HepG2 (cell line): ENCODE measurements at regions not wholly inside any gene's neighbourhood (a gene's known extent, or its start where the extent isn't known, plus 50 kb on each side); places are given as distances from the start of the nearest gene placed in this dataset.

Source experiments
- ATAC-seq: fragments of 200-7000 bp; cut with Tn5 transposase; 3 replicates; pipeline ENCODE4 v1.9.1; 2020; ENCODE audit warnings: mild to moderate bottlenecking, moderate library complexity
- BruUV-seq: library from RNA; stranded (reverse); fragments of 400-500 nt; replicated peaks from 2 replicates; lab custom pipeline; 2021; lab: Mats Ljungman, UMichigan
- CTCF ChIA-PET: fragments of 300-600 bp; formaldehyde crosslinking; extraction: SDS; loops from one replicate; lab custom pipeline; 2021; ENCODE audit warnings: low total read pairs, inconsistent platforms, low intra/inter-chr PET ratio; lab: Yijun Ruan, JAX
- POLR2A ChIA-PET: fragments of 350-600 bp; sonication (Branson Sonifier 250); formaldehyde crosslinking; loops from one replicate; lab custom pipeline; 2020; ENCODE audit warnings: antibody characterized with exemption, inconsistent platforms; lab: Yijun Ruan, JAX
- DNase-seq: peaks from one replicate; pipeline ENCODE4 v3.0.0-alpha.2; 2015; ENCODE audit warnings: low spot score
- FAIRE-seq: peaks from 3 replicates; lab custom pipeline; 2011; peaks lifted over from hg19 to GRCh38; lab: Jason Lieb, UNC
- H2AFZ ChIP-seq: one replicate; pipeline ENCODE4 v1.6.1; 2011; ENCODE audit warnings: low read length, inconsistent platforms
- H3K27ac ChIP-seq: fragments of 300-600 bp; 3 replicates; pipeline ENCODE4 v1.8.0; 2011; ENCODE audit warnings: mixed run types, mild to moderate bottlenecking, mixed read lengths, low read length, inconsistent platforms; ENCODE audit not compliant: insufficient read depth; ENCODE audit errors: extremely low read length
- H3K27me3 ChIP-seq, 2 experiments: fragments of 200-600 bp in 1 of 2; 2 replicates in 1 of 2; 3 replicates in 1 of 2; pipeline versions ENCODE4 v1.6.0 to v1.8.0; 2011; ENCODE audit warnings: low read length in 2 of 2, mild to moderate bottlenecking in 2 of 2, moderate library complexity in 2 of 2, inconsistent platforms in 1 of 2; ENCODE audit not compliant: insufficient read depth in 2 of 2, control insufficient read depth in 1 of 2
- H3K36me3 ChIP-seq, 2 experiments: fragments of 200-600 bp in 1 of 2; replicated peaks in 1 of 2; 2 replicates in 1 of 2; 3 replicates in 1 of 2; pipeline versions ENCODE4 v1.5.1 to v1.8.0; 2011; ENCODE audit warnings: low read length in 2 of 2, inconsistent platforms in 1 of 2; ENCODE audit not compliant: insufficient read depth in 2 of 2, control insufficient read depth in 1 of 2
- H3K4me1 ChIP-seq: 2 replicates; pipeline ENCODE4 v1.5.1; 2012; ENCODE audit warnings: low read length, inconsistent platforms; ENCODE audit not compliant: insufficient read depth
- H3K4me2 ChIP-seq: 2 replicates; pipeline ENCODE4 v1.6.0; 2011; ENCODE audit warnings: low read depth, low read length, inconsistent platforms
- H3K4me3 ChIP-seq, 3 experiments: fragments of 200-600 bp in 1 of 3; sonication (generic), shearing (Covaris generic) in 1 of 3; replicated peaks in 1 of 3; 2 replicates each; pipeline ENCODE4 v1.5.1; 2011 to 2016; ENCODE audit warnings: low read length in 3 of 3, inconsistent platforms in 2 of 3, low read depth in 2 of 3, mild to moderate bottlenecking in 2 of 3, control low read depth in 1 of 3, mixed read lengths in 1 of 3; ENCODE audit not compliant: insufficient read depth in 1 of 3
- H3K79me2 ChIP-seq: one replicate; pipeline ENCODE4 v1.6.1; 2011; ENCODE audit warnings: low read length, inconsistent platforms; ENCODE audit not compliant: insufficient read depth
- H3K9ac ChIP-seq: 2 replicates; pipeline ENCODE4 v1.6.0; 2011; ENCODE audit warnings: mild to moderate bottlenecking, low read depth, low read length, inconsistent platforms; ENCODE audit not compliant: insufficient read depth
- H3K9me3 ChIP-seq: 2 replicates; pipeline ENCODE4 v1.5.1; 2012; ENCODE audit warnings: mild to moderate bottlenecking, low read length
- H4K20me1 ChIP-seq: 2 replicates; pipeline ENCODE4 v1.6.0; 2011; ENCODE audit warnings: inconsistent platforms, mild to moderate bottlenecking, low read length, moderate library complexity; ENCODE audit not compliant: insufficient read depth
- ATF6 ChIP-seq: sonication (generic); formaldehyde crosslinking; conservative IDR thresholded peaks from 2 replicates; pipeline ENCODE4 v1.4.0; 2020; ENCODE audit warnings: missing genetic modification reagents
- CEBPG ChIP-seq: IDR thresholded peaks from 2 replicates; pipeline ENCODE4 v1.6.1; 2016
- CENPBD1 ChIP-seq: sonication (generic); formaldehyde crosslinking; IDR thresholded peaks from 2 replicates; pipeline ENCODE4 v1.8.0; 2022; ENCODE audit warnings: missing genetic modification reagents, low read depth, mild to moderate bottlenecking, borderline replicate concordance
- CREB1 ChIP-seq, 2 experiments: fragments of 450-650 bp in 1 of 2; IDR thresholded peaks; 2 replicates each; pipeline ENCODE4 v1.6.1; 2016 to 2017; ENCODE audit warnings: control low read depth in 1 of 2, mild to moderate bottlenecking in 1 of 2, missing compliant biosample characterization in 1 of 2, missing genetic modification characterization in 1 of 2
- FOXJ3 ChIP-seq: sonication (generic); formaldehyde crosslinking; IDR thresholded peaks from 2 replicates; pipeline ENCODE4 v1.4.0; 2020; ENCODE audit warnings: missing genetic modification reagents, mild to moderate bottlenecking, borderline replicate concordance
- IKZF1 ChIP-seq: fragments of 450-650 bp; IDR thresholded peaks from 2 replicates; pipeline ENCODE4 v1.7.1; 2016
- KLF9 ChIP-seq: IDR thresholded peaks from 2 replicates; pipeline ENCODE4 v1.6.1; 2016; ENCODE audit warnings: low read depth
- MTF2 ChIP-seq: sonication (generic); formaldehyde crosslinking; IDR thresholded peaks from 2 replicates; pipeline ENCODE4 v1.5.0; 2020; ENCODE audit warnings: missing genetic modification reagents, borderline replicate concordance
- NCOA5 ChIP-seq: sonication (generic); formaldehyde crosslinking; IDR thresholded peaks from 2 replicates; pipeline ENCODE4 v1.4.0; 2020; ENCODE audit warnings: missing genetic modification reagents
- PAWR ChIP-seq: sonication (generic); formaldehyde crosslinking; IDR thresholded peaks from 2 replicates; pipeline ENCODE4 v1.4.0; 2020; ENCODE audit warnings: missing genetic modification reagents, mild to moderate bottlenecking, borderline replicate concordance
- SALL2 ChIP-seq: sonication (generic); formaldehyde crosslinking; IDR thresholded peaks from 2 replicates; pipeline ENCODE4 v1.8.1; 2023; ENCODE audit warnings: mild to moderate bottlenecking, missing genetic modification reagents, inconsistent platforms
- TFE3 ChIP-seq: IDR thresholded peaks from 2 replicates; pipeline ENCODE4 v1.6.1; 2016
- ZFP91 ChIP-seq: sonication (generic); formaldehyde crosslinking; IDR thresholded peaks from 2 replicates; pipeline ENCODE4 v1.9.0; 2022; ENCODE audit warnings: missing genetic modification reagents, mild to moderate bottlenecking, borderline replicate concordance
- ZNF263 ChIP-seq: sonication (generic); formaldehyde crosslinking; IDR thresholded peaks from 2 replicates; pipeline ENCODE4 v1.4.0; 2020; ENCODE audit warnings: missing genetic modification reagents
- ZNF296 ChIP-seq: sonication (generic); formaldehyde crosslinking; conservative IDR thresholded peaks from 2 replicates; pipeline ENCODE4 v1.5.0; 2020; ENCODE audit warnings: mild to moderate bottlenecking, missing genetic modification reagents
- ZNF629 ChIP-seq: sonication (generic); formaldehyde crosslinking; conservative IDR thresholded peaks from 2 replicates; pipeline ENCODE4 v1.5.0; 2020; ENCODE audit warnings: missing genetic modification reagents
- ZNF788 ChIP-seq: sonication (generic); formaldehyde crosslinking; IDR thresholded peaks from 2 replicates; pipeline ENCODE4 v1.5.0; 2020; ENCODE audit warnings: mild to moderate bottlenecking, missing genetic modification reagents, borderline replicate concordance
- ZSCAN20 ChIP-seq: sonication (generic); formaldehyde crosslinking; IDR thresholded peaks from 2 replicates; pipeline ENCODE4 v1.4.0; 2020; ENCODE audit warnings: missing genetic modification reagents, mild to moderate bottlenecking, borderline replicate concordance
- WGBS: methylation state at CpG from one replicate; pipeline ENCODE4 v1.1.6; 2017; ENCODE audit warnings: low lambda C conversion rate; 5-methylcytosine and 5-hydroxymethylcytosine counted together
- in situ Hi-C: cut with HindIII; loops from 2 replicates; pipeline ENCODE4 v1.10.0; 2017; ENCODE audit warnings: low pct_unique_long_range_greater_than_20kb; ENCODE audit not compliant: extremely low pct_ligation_motif_present
- intact Hi-C: fragments of 100-400 bp; cut with micrococcal nuclease; formaldehyde crosslinking; loops from one replicate; pipeline ENCODE4 v1.10.0; 2022; ENCODE audit not compliant: unreplicated experiment

- Histone ChIP-seq H3K4me3 (no peak overlapping the region), H3K4me1 (no peaks in the 10 kb centered on the region), H3K79me2 (no peaks in the 10 kb centered on the region), H3K4me2 (no peak overlapping the region), H3K27ac (no peak overlapping the region), H3K27me3 (no peaks in the 10 kb centered on the region), H3K9me3 (no peaks in the 10 kb centered on the region), H4K20me1 (no peaks in the 10 kb centered on the region), H2AFZ (no peak overlapping the region), H3K36me3 (no peaks in the 10 kb centered on the region), H3K9ac (no peak overlapping the region)
- no peak for FAIRE-seq
- CTCF ChIA-PET = no interaction called here
- intact Hi-C loops (no loop called here), in situ Hi-C loops (no loop called here)
- DNase-seq = no peak
- POLR2A ChIA-PET = no interaction called here
- 17% methylated on average over 2 of the region's 2 CpGs for WGBS
- no peak for TF ChIP-seq NCOA5 (CRISPR knock-in tag)
- TF ChIP-seq FOXJ3 (CRISPR knock-in tag) = no peak
- no peak for TF ChIP-seq CENPBD1 (CRISPR knock-in tag)
- TF ChIP-seq CEBPG = no peak
- TF ChIP-seq IKZF1 = no peak
- no peak for TF ChIP-seq ZNF788 (CRISPR knock-in tag)
- no peak for TF ChIP-seq PAWR (CRISPR knock-in tag)
- TF ChIP-seq KLF9 (CRISPR knock-in tag) = no peak
- no peak for TF ChIP-seq ZSCAN20 (CRISPR knock-in tag)
- no peak for TF ChIP-seq ATF6 (CRISPR knock-in tag)
- no peak for TF ChIP-seq ZNF263 (CRISPR knock-in tag)
- TF ChIP-seq SALL2 (CRISPR knock-in tag) = no peak
- TF ChIP-seq ZNF296 (CRISPR knock-in tag) = no peak
- no peak for TF ChIP-seq ZFP91 (CRISPR knock-in tag)
- no peak for TF ChIP-seq MTF2 (CRISPR knock-in tag)
- no peak for TF ChIP-seq CREB1 (IDR thresholded peaks at IDR 0.05)
- TF ChIP-seq CREB1 (CRISPR knock-in tag; IDR thresholded peaks at IDR 0.05) = no peak
- no peak for TF ChIP-seq TFE3 (CRISPR knock-in tag)
- no peak for TF ChIP-seq ZNF629 (CRISPR knock-in tag)
- ATAC-seq = no peak
- no TSS peak for BruUV-seq
Observed at GRCh38 chr15:61410662-61411061, 181.6 kb upstream of the RORA start.
